GM23338 (cell line): ENCODE measurements at regions not wholly inside any gene's neighbourhood (a gene's known extent, or its start where the extent isn't known, plus 50 kb on each side); places are given as distances from the start of the nearest gene placed in this dataset.

ENCODE experiments used
- ATAC-seq: fragments of 200-7000 bp; cut with Tn5 transposase; 3 replicates; pipeline ENCODE4 v1.9.1; 2020
- DNase-seq: peaks from one replicate; pipeline ENCODE4 v3.0.0-alpha.2; 2015; ENCODE audit warnings: low spot score
- H2AFZ ChIP-seq: fragments of 200-600 bp; sonication (generic); 2 replicates; pipeline ENCODE4 v1.8.0; 2016; ENCODE audit warnings: antibody characterized with exemption, mild to moderate bottlenecking, moderate library complexity
- H3F3A ChIP-seq: fragments of 200-600 bp; sonication (generic); replicated peaks from 2 replicates; pipeline ENCODE4 v1.8.0; 2017; ENCODE audit warnings: antibody characterized with exemption, mixed run types, low read depth
- H3K27ac ChIP-seq: fragments of 200-600 bp; sonication (generic); 2 replicates; pipeline ENCODE4 v1.6.1; 2016; ENCODE audit warnings: low read depth
- H3K27me3 ChIP-seq: fragments of 200-600 bp; sonication (generic); 2 replicates; pipeline ENCODE4 v1.8.0; 2016; ENCODE audit warnings: mild to moderate bottlenecking, mixed run types, moderate library complexity; ENCODE audit not compliant: insufficient read depth
- H3K36me3 ChIP-seq: fragments of 200-600 bp; sonication (generic); 2 replicates; pipeline ENCODE4 v1.8.0; 2016; ENCODE audit warnings: mild to moderate bottlenecking; ENCODE audit not compliant: insufficient read depth
- H3K4me1 ChIP-seq: fragments of 200-600 bp; sonication (generic); 2 replicates; pipeline ENCODE4 v1.8.0; 2016; ENCODE audit warnings: mild to moderate bottlenecking, moderate library complexity; ENCODE audit not compliant: insufficient read depth
- H3K4me2 ChIP-seq: fragments of 200-600 bp; sonication (generic); 2 replicates; pipeline ENCODE4 v1.7.1; 2017; ENCODE audit warnings: mixed run types
- H3K4me3 ChIP-seq: fragments of 200-600 bp; sonication (generic); 2 replicates; pipeline ENCODE4 v1.6.1; 2016; ENCODE audit warnings: mixed run types
- H3K79me2 ChIP-seq: fragments of 200-600 bp; sonication (generic); replicated peaks from 2 replicates; pipeline ENCODE4 v1.8.0; 2017; ENCODE audit warnings: mild to moderate bottlenecking; ENCODE audit not compliant: insufficient read depth
- H3K9me2 ChIP-seq: fragments of 200-600 bp; sonication (generic); 2 replicates; pipeline ENCODE4 v1.8.0; 2017; ENCODE audit not compliant: insufficient read depth
- H4K20me1 ChIP-seq: fragments of 200-600 bp; sonication (generic); replicated peaks from 2 replicates; pipeline ENCODE4 v1.8.0; 2017; ENCODE audit warnings: mild to moderate bottlenecking; ENCODE audit not compliant: insufficient read depth
- H3K27ac Mint-ChIP-seq: 2 replicates; pipeline ENCODE4 v1.8.0; 2020; ENCODE audit warnings: inconsistent platforms, mild to moderate bottlenecking, moderate library complexity, mixed read lengths
- H3K27me3 Mint-ChIP-seq: 3 replicates; pipeline ENCODE4 v1.8.0; 2022; ENCODE audit warnings: low read depth, mild to moderate bottlenecking, moderate library complexity, mixed read lengths, inconsistent platforms; ENCODE audit not compliant: insufficient read depth, poor library complexity
- H3K36me3 Mint-ChIP-seq: 3 replicates; pipeline ENCODE4 v1.8.0; 2021; ENCODE audit warnings: low read depth, mild to moderate bottlenecking, inconsistent platforms, moderate library complexity, mixed read lengths
- H3K4me1 Mint-ChIP-seq: 3 replicates; pipeline ENCODE4 v1.8.0; 2020; ENCODE audit warnings: mild to moderate bottlenecking, inconsistent platforms, mixed read lengths
- H3K4me3 Mint-ChIP-seq: 3 replicates; pipeline ENCODE4 v1.8.0; 2021; ENCODE audit warnings: moderate library complexity, mild to moderate bottlenecking, inconsistent platforms, mixed read lengths
- H3K9me3 Mint-ChIP-seq: 3 replicates; pipeline ENCODE4 v1.8.0; 2020; ENCODE audit warnings: moderate library complexity, mild to moderate bottlenecking, inconsistent platforms, mixed read lengths
- CTCF ChIP-seq, 2 experiments: fragments of 200-600 bp in 1 of 2; sonication (generic) in 1 of 2; conservative IDR thresholded peaks; 2 replicates each; pipeline versions ENCODE4 v1.5.1 to v1.6.1; 2016 to 2017; ENCODE audit warnings: antibody characterized with exemption in 2 of 2, low read depth in 2 of 2, mild to moderate bottlenecking in 2 of 2, moderate library complexity in 1 of 2
- ETS1 ChIP-seq: IDR thresholded peaks from 2 replicates; pipeline ENCODE4 v1.6.1; 2016; ENCODE audit warnings: antibody characterized with exemption
- NANOG ChIP-seq: IDR thresholded peaks from 2 replicates; pipeline ENCODE4 v1.6.1; 2016; ENCODE audit warnings: antibody characterized with exemption, borderline replicate concordance
- POLR2AphosphoS5 ChIP-seq: IDR thresholded peaks from 2 replicates; pipeline ENCODE4 v1.6.1; 2016; ENCODE audit warnings: antibody characterized with exemption, low read depth
- REST ChIP-seq: IDR thresholded peaks from one replicate; pipeline ENCODE4 v1.6.1; 2018; ENCODE audit warnings: antibody characterized with exemption; ENCODE audit not compliant: unreplicated experiment
- STAT1 ChIP-seq: IDR thresholded peaks from one replicate; pipeline ENCODE4 v1.6.1; 2016; ENCODE audit warnings: antibody characterized with exemption; ENCODE audit not compliant: unreplicated experiment
- ZNF114 ChIP-seq: fragments of 250-450 bp; sonication (Bioruptor Pico); IDR thresholded peaks from 2 replicates; pipeline ENCODE4 v1.5.0; 2020; ENCODE audit warnings: mild to moderate bottlenecking, moderate library complexity
- ZNF331 ChIP-seq: fragments of 250-450 bp; sonication (Bioruptor Pico); IDR thresholded peaks from 2 replicates; pipeline ENCODE4 v1.5.0; 2020; ENCODE audit warnings: low read depth, mild to moderate bottlenecking, moderate library complexity

- ATAC-seq (no peak), DNase-seq (peak; percentile 28)
- no peaks in the 10 kb centered on the region for H3K79me2 ChIP-seq
- peaks cover 4% of the 10 kb centered on the region; the same call in 1 of the 2 replicates for H3K9me2 ChIP-seq
- no peak overlapping the region for H3K27ac Mint-ChIP-seq
- H3K4me3 Mint-ChIP-seq = no peak overlapping the region
- H3K27me3 ChIP-seq = no peaks in the 10 kb centered on the region
- no peaks in the 10 kb centered on the region for H4K20me1 ChIP-seq
- H3K9me3 Mint-ChIP-seq = peaks cover 3% of the 10 kb centered on the region; the same call in 1 of the 3 replicates
- no peak overlapping the region for H3K27ac ChIP-seq
- H3K36me3 ChIP-seq = no peaks in the 10 kb centered on the region
- H3K4me2 ChIP-seq = no peak overlapping the region
- no peak for TF ChIP-seq REST
- peak; percentile 50 to 51 for TF ChIP-seq CTCF (conservative IDR thresholded peaks at IDR 0.05; ENCODE audit: low read depth in 2 of 2)
- H3F3A ChIP-seq = no peaks in the 10 kb centered on the region
- no peak overlapping the region for H2AFZ ChIP-seq
- no peaks in the 10 kb centered on the region for H3K4me1 Mint-ChIP-seq
- no peaks in the 10 kb centered on the region; the same call in 2 of the 3 replicates for H3K36me3 Mint-ChIP-seq
- peaks cover 2% of the 10 kb centered on the region for H3K27me3 Mint-ChIP-seq
- H3K4me3 ChIP-seq = no peak overlapping the region
- H3K4me1 ChIP-seq = no peaks in the 10 kb centered on the region
Measured at GRCh38 chr3:78066287-78066686, 1026.4 kb downstream of the ROBO2 start.

- H3K4me1 Mint-ChIP-seq = no peaks in the 10 kb centered on the region
- no peak for DNase-seq
- TF ChIP-seq ETS1 (no peak), ZNF114 (CRISPR knock-in tag) (no peak), STAT1 (no peak), ZNF331 (CRISPR knock-in tag) (no peak), POLR2AphosphoS5 (no peak), NANOG (no peak), REST (no peak)
Measured at GRCh38 chr3:78070188-78070587, 1030.3 kb downstream of the ROBO2 start.

More at GRCh38 chr3:78070188-78070587, 1030.3 kb downstream of the ROBO2 start:
- ATAC-seq = no peak
- Histone ChIP-seq H2AFZ (no peak overlapping the region), H3F3A (no peaks in the 10 kb centered on the region), H3K4me2 (no peak overlapping the region), H3K79me2 (no peaks in the 10 kb centered on the region), H3K4me3 (no peak overlapping the region), H3K27ac (no peak overlapping the region), H3K36me3 (no peaks in the 10 kb centered on the region), H3K4me1 (no peaks in the 10 kb centered on the region), H4K20me1 (no peaks in the 10 kb centered on the region), H3K9me2 (no peaks in the 10 kb centered on the region; the same call in 1 of the 2 replicates), H3K27me3 (no peaks in the 10 kb centered on the region)
- Mint-ChIP-seq H3K27me3 (peaks cover 1% of the 10 kb centered on the region), H3K36me3 (peaks cover 6% of the 10 kb centered on the region), H3K27ac (no peak overlapping the region), H3K9me3 (peaks cover 8% of the 10 kb centered on the region; the same call in 2 of the 3 replicates), H3K4me3 (no peak overlapping the region)
